ENCODE measurements at regions not wholly inside any gene's neighbourhood (a gene's known extent, or its start where the extent isn't known, plus 50 kb on each side); places are given as distances from the start of the nearest gene placed in this dataset.

GRCh38 chr17:5817475-5818395 is 233.4 kb upstream of the NLRP1 start:
- no peak for DNase-seq (ENCODE audit: low read depth in 1 of 2, low spot score in 1 of 2)

- DNase-seq (ENCODE audit: low read depth in 1 of 2, low spot score in 1 of 2): no peak
Observed at GRCh38 chr17:5819396-5819795, 235.1 kb upstream of the NLRP1 start.

GRCh38 chr17:5819921-5820685 is 235.8 kb upstream of the NLRP1 start:
- DNase-seq (ENCODE audit: low read depth in 1 of 2, low spot score in 1 of 2): no peak

DNA sequence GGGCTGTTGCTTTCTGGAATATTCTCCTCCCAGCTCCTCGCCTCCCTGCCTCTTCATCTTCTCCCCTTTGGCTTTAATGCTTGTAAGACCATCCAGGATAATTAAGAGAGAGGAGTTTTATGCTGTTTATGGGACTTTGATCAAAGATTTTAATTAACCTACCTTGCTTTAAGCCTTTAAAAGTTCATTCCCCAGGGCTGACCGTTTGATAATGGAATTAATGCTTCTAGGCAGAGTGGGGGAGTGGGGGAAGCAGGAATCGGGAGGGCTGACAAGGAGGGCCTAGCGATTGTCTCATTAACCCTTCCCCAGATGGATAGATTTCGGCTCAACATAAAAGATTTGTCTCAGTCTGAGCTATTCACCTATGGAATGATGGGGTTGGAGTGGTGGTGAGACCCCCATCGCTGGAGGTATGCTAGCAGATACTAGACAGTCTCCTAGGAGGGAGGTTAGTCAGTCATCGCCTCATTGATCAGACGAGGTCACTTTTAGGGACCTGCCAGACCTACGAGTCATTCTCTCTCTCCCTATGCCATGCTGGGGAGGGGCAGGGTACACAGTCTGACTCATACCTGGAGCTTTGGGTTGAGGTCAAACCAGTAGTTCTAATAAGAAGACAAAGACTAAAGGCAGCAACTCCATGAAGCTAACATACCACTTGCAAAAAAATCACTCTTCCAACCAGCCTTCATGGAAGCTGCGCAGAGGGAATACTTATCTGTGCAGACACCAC is 236.6 kb upstream of the NLRP1 start:
- DNase-seq (ENCODE audit: low read depth in 1 of 2, low spot score in 1 of 2): no peak

- DNase-seq (ENCODE audit: low read depth in 1 of 2, low spot score in 1 of 2): no peak
Observed at GRCh38 chr17:5821803-5822202, 237.5 kb upstream of the NLRP1 start.

GRCh38 chr17:5822281-5823060 is 238.2 kb upstream of the NLRP1 start:
- DNase-seq (ENCODE audit: low read depth in 1 of 2, low spot score in 1 of 2): no peak

- no peak for DNase-seq (ENCODE audit: low read depth in 1 of 2, low spot score in 1 of 2)
Observed at GRCh38 chr17:5823219-5823618, 238.9 kb upstream of the NLRP1 start.

GRCh38 chr17:5825717-5826330 is 241.5 kb upstream of the NLRP1 start:
- no peak for DNase-seq (ENCODE audit: low read depth in 1 of 2, low spot score in 1 of 2)

GRCh38 chr17:5826384-5826783 is 242.1 kb upstream of the NLRP1 start:
- DNase-seq (ENCODE audit: low read depth in 1 of 2, low spot score in 1 of 2): no peak

GRCh38 chr17:5830921-5831320 is 239.3 kb upstream of the WSCD1 start:
- DNase-seq (ENCODE audit: low read depth in 1 of 2, low spot score in 1 of 2): no peak

DNA sequence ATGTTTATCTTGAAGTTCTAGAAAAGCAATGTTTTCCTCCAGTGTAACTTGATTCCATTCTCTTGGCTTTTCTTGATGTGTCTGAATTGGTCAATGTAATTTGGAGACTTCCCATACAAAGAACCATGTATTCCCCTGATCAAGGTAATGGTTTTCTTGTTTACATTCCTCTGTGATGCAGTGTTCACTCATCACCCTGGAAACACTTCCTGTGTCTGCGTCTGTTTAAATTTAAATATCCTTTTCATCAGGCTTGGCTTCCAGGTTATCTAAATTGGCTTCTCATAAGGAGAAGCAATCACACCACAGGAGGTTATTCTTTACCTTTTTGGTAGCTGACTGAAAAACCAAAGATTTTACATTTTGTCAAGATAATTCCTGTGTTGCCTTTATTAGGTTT is 237.3 kb upstream of the WSCD1 start:
- DNase-seq (ENCODE audit: low read depth in 1 of 2, low spot score in 1 of 2): no peak

DNA sequence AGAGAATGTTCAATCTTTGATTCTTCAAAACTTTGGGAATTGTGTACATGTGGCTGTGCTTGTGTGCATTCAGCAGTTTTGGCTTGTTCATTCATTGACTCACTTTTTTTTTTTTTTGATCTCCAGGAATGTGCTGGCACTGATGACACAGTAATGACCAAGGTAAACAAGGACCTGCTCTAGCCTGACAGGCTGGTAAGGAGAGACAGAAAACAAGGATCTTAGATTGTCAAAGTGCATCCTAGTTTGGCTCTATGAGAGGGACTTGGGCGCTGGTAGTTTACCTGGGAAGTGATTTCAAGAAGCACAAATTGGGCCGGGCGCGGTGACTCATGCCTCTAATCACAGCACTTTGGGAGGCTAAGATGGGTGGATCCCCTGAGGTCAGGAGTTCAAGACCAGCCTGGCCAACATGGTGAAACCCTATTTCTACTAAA is 233.1 kb upstream of the WSCD1 start:
- no peak for DNase-seq (ENCODE audit: low read depth in 1 of 2, low spot score in 1 of 2)

DNA sequence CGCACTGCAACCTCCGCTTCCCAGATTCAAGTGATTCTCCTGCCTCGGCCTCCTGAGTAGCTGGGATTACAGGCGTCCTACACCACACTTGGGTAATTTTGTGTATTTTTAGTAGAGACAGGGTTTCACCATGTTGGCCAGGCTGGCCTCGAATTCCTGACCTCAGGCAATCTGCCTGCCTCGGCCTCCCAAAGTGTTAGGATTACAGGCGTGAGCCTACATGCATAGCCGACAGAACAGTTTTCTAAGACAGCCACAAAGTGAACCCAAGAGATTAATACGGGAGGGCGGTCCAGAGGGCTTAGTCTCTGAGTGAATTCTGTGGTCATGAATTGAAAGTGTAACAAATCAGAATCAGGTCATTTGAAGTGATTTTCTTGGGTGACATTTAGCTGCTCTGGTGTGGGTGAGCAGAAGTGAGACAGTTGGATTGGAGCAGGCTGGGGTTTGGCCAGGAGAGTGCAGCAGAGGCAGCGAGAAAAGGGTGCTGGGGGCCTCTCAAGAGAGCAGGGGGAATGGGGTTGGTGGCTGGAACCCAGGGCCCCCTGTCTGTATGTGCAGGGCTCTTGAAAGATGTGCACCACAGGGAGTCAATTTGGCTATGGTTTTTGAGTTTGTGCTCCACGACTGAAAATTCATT is 231.4 kb upstream of the WSCD1 start:
- no peak for DNase-seq (ENCODE audit: low read depth in 1 of 2, low spot score in 1 of 2)

DNA sequence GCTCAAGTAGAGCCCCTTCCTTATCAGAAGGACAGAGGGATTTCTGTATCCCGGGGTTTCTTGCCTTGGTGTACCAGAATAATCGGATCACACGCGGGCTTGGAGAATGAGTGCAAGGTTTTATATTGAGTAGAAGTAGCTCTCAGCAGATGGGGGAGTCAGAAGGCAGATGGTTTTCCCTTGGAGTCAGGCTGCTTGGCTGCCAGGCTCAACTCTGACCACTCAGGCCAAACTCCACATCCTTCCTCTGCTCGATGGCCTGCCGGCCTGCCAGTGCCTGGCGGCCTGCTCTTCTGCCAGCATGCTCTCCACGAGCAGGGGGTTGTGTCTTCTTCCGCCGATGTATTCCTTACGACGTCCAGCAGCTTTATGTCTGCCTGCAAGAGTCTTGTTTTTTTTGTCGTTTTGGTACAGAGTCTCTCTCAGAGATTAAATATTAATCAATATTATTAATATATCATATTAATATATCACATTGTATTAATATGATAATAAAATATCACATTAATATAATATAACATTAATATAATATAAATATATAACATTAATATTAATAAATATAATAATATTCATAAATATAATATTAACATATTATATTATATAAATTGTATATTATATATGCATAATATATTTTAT is 229.2 kb upstream of the WSCD1 start:
- no peak for DNase-seq (ENCODE audit: low read depth in 1 of 2, low spot score in 1 of 2)

GRCh38 chr17:5841862-5842261 is 228.3 kb upstream of the WSCD1 start:
- DNase-seq (ENCODE audit: low read depth in 1 of 2, low spot score in 1 of 2): no peak

DNA sequence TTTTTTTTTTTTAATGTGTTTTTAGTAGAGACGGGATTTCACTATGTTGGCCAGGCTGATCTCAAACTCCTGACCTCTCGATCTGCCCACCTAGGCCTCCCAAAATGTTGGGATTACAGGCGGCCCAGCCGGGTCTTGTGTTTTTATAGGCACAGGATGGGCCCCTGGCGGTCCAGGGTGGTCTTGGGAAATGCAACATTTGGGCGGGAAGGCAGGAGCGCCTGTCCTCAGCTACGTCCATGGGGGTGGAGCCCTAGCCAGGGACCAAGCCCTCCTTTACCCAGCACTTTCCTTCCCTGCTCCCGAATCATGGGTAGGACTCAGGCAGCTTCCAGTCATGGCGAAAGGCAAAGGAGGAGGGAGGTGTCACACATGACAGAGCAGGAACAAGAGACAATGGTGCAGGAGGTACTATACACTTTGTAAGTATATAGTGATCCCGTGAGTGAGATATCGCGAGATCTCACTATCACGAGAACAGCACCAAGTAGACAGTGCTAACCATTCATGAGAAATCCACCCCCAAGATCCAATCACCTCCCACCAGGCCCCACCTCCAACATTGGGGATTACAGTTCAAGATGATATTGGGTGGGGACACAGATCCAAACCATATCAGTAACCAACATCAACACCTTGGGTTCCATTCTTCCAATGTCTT is 226.7 kb upstream of the WSCD1 start:
- DNase-seq (ENCODE audit: low read depth in 1 of 2, low spot score in 1 of 2): no peak

DNA sequence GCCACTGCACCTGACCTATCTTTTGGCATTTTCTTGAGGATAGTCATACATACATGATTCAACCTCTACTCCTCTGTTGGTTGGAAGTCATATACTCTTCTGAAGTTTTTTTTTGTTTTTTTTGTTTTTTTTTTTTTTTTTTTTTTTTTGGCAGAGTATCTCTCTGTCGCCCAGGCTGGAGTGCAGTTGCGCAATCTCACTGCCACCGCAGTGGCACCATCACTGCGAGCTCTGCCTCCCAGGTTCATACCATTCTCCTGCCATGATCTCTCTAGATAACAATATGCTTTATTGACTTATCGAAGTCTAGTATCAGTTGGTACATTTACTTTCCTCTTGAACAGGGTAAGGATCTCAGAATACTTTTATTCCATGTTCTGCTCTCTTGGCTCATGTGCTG is 224.2 kb upstream of the WSCD1 start:
- no peak for DNase-seq (ENCODE audit: low read depth in 1 of 2, low spot score in 1 of 2)

DNA sequence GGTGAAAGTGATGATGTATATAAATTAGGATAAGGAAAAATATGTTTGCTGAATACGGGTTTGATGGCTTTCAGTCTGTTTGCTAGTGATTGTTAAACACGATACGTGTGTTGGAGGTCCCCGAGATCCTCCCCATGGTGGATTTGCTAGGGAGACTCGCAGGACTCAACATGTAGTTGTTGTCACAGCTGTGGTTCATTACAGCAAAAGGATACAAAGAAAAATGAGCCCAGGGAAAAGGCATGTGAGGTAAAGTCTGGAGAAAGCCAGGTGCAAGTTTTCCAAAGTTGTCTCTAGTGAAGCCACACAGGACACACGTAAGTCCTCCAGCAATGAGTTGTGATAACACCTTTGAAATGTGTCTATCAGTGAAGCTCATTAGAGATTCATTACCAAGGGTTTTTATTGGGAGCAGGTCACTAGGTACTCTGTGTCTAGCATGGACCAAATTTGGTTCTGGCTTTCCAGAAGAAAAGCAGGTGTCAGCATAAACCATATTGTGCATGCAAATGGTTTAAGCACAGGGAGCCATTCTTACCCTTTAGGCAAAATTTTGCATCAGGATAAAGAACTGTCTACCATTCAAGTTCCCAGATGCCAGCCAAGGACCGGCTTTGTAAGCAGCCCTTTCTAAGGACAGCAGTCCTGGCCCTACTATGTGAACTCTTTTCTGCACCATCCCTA is 215.2 kb upstream of the WSCD1 start:
- no peak for DNase-seq (ENCODE audit: low read depth in 1 of 2, low spot score in 1 of 2)
